TTC549 (cell line): ENCODE measurements at regions not wholly inside any gene's neighbourhood (a gene's known extent, or its start where the extent isn't known, plus 50 kb on each side); places are given as distances from the start of the nearest gene placed in this dataset.
"Not testable (repeated sequence)": the region's sequence is repeated elsewhere in the genome, so short reads cannot be mapped to it uniquely, and the experiment has no call there.

Experiments used
- FAIRE-seq: peaks from 2 replicates; lab custom pipeline; 2012; peaks lifted over from hg19 to GRCh38; lab: Jason Lieb, UNC

GRCh38 chr14:26655128-26655527, 57.3 kb upstream of the NOVA1 start:
- no peak for FAIRE-seq

DNA sequence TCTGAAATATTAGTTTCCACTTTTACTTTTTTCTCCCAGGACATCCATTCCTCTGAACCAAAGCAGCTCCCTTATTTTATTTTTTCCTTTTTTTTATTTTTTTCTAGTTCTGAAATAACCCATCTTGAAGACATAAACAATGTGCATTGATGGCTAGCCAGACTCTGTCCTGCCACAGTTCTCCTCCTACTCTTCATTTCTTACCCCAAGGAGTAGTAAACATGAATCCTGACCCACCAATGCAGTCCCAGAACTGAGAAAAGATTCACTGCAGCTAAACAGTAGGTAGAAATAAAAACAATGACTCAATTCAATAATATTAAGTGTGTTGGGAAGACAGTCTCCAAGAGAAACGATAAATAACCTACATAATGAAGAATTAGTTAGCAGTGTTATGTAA, 65.7 kb upstream of the NOVA1 start:
- no peak for FAIRE-seq

GRCh38 chr14:26678732-26679420, 81.0 kb upstream of the NOVA1 start:
- FAIRE-seq = not testable (repeated sequence)

GRCh38 chr14:26685401-26685800, 87.6 kb upstream of the NOVA1 start:
- no peak for FAIRE-seq

GRCh38 chr14:26687301-26687837, 89.5 kb upstream of the NOVA1 start:
- FAIRE-seq = no peak

- FAIRE-seq = no peak
Observed at GRCh38 chr14:26694521-26694920, 96.7 kb upstream of the NOVA1 start.

GRCh38 chr14:26702721-26703230, 104.9 kb upstream of the NOVA1 start:
- FAIRE-seq = no peak

GRCh38 chr14:26703686-26704366, 106.0 kb upstream of the NOVA1 start:
- no peak for FAIRE-seq

DNA sequence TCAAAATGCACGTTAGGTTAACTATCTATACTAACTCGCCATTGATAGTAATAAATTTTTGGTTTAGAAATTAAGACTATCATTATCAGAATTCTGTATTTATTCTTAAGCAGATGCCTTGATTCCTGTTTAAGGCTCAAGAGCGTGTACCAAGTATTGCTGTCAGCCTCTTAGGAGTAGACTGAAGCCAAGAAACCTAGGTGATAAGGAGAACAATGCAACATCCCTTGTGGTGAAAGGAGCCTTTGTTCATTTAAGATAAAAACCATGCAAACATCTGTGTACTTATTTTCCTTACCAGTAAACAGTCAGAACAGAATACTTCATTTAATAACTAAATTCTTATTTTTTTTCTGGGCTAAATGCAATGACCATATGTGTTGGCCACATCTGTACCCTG, 109.4 kb upstream of the NOVA1 start:
- no peak for FAIRE-seq

DNA sequence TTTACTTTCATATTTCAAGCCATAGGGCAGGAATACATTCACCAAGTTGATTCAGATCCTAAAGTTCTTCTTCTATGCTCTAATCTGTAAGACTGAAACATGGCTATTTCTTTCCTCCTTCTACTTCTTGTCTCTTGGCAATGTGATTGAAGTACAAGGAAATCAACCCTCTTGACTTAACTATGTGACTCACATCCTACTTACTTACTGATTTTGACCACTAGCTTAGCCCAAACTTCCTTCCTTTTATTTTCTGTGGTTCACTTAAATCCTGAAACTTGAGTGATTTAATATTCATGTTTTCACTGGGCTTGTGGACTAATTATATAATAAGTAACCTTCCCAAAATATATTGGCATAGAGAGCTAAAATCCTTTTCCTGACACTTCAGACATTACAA, 111.2 kb upstream of the NOVA1 start:
- FAIRE-seq = no peak

GRCh38 chr14:26719514-26719913, 121.7 kb upstream of the NOVA1 start:
- no peak for FAIRE-seq

DNA sequence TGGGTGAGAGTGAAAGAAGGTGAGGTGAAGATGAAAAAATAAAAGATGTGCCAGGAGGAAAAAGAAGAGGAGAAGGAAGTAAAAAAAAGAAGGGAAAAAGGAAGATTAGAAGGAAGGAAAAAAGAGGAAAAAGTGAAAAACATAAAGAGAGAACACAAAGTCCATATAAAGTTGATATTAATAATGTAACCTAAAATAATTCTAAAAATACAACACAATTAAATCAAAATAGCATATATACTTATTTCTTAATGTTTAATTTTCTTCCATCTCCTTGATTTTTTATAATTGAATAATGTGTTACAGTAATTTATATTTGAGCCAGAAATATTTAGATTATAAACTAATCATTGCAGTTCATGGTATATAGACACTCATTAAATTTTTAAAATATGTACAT, 124.4 kb upstream of the NOVA1 start:
- FAIRE-seq = no peak

- FAIRE-seq = no peak
Observed at GRCh38 chr14:26729851-26730250, 132.0 kb upstream of the NOVA1 start.

DNA sequence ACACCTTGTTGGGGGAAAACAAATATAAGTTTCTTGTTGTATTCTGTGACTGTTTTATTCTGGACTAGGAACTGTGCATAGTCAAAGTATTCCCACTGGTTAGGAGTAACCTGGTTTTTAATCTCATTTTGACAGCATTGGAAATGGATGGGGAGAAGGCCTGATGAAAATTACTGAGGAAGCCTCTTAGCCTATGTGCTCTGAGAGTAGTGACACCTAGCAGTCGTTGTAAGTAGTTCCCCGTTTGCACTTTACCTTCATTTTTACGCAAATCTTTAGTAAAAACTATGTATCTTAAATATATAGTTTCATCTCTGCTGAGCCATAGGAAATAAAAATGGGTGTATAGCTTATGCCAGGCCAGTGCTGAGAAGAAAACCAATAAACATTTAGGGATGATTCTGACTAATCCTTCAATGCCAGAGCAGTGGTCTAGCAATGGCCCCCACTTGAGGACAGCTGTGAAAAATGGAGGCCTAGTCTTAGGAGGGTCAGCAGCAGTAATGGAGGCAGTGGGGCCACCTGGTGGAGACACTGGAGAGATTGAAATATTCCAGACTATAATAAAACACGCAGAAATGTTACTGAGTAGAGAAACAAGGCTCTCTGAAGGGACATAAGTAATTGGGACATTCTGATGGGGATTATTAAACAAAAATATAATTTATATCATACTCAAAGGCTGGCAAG, 133.2 kb upstream of the NOVA1 start:
- FAIRE-seq = no peak

GRCh38 chr14:26735811-26736210, 138.0 kb upstream of the NOVA1 start:
- FAIRE-seq = no peak

DNA sequence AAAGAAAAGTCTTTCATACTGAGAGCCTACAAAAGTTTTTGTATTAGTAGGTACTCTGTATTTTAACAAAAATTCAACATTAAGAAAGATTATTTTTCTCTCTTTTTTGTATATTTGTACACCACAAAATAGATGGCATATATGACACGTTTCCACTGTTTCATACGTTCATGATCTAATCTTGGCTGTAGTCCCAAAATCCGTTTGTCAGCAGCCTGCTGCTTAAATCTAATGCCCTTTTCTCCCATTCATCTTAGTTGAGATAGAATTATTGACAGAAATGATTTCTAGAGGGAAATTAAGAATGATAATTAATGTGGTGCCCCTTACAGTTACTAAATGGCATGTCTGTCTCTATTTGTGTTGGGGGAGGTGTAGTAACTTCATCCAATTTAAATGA, 140.7 kb upstream of the NOVA1 start:
- no peak for FAIRE-seq

DNA sequence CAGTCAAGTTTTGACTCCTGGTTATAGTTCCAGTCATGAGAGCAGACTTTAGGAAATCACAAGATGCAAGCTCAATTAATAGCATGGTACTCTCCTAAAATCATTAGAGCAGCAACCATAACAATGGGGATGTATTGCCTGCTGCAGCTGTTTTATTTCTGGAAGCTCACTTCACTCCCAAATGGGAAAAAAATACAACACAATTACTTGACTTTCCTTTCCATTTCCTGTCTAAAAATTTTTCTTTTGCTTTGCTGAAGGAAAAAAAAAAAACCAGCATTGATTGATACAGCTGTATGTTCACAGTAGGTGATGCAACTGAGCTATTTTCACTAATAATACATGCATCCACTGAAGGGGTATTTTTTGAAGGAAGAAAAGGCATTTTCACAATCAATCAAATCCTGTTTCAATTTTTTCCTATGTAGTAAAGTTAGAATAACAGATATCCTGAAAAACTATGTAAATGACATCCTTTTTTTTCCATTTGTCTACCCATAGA, 143.9 kb upstream of the NOVA1 start:
- FAIRE-seq = no peak

- FAIRE-seq = no peak
Observed at GRCh38 chr14:26743284-26743683, 145.5 kb upstream of the NOVA1 start.

- no peak for FAIRE-seq
Observed at GRCh38 chr14:26744903-26745302, 147.1 kb upstream of the NOVA1 start.

- FAIRE-seq = no peak
Observed at GRCh38 chr14:26761532-26761931, 163.7 kb upstream of the NOVA1 start.

DNA sequence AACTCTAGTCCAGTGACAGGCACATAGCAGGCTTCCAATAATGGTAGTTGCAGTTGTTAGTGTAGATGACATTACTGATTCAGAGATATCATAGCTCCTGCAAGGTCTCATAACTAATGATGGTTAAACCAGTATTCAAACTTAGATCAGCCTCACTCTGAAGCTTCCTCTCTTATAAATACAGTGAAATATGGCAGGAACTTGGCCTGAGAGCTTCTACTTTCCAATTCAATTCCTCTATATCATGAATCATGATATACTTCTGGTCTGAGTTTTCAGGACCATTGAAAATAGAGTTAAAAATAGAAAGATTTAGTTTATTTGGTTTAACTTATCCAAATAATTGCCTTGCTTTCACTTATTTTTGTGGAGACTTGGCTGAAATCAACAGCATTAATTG, 167.5 kb upstream of the NOVA1 start:
- FAIRE-seq = no peak

GRCh38 chr14:26765768-26766520, 168.1 kb upstream of the NOVA1 start:
- no peak for FAIRE-seq
